PC-9 (cell line): ENCODE measurements at regions not wholly inside any gene's neighbourhood (a gene's known extent, or its start where the extent isn't known, plus 50 kb on each side); places are given as distances from the start of the nearest gene placed in this dataset.

Experiments
- CTCF ChIP-seq: fragments of 200-600 bp; sonication (generic); conservative IDR thresholded peaks from 2 replicates; pipeline ENCODE4 v1.6.1; 2017; ENCODE audit warnings: mixed run types, antibody characterized with exemption, mild to moderate bottlenecking, moderate library complexity
- EZH2 ChIP-seq: fragments of 200-600 bp; sonication (generic); IDR thresholded peaks from 2 replicates; pipeline ENCODE4 v1.8.0; 2017; ENCODE audit warnings: antibody characterized with exemption, low read depth

GRCh38 chr4:182133033-182133432 lies 110.2 kb upstream of the TENM3 start:
- no peak for TF ChIP-seq CTCF
- TF ChIP-seq EZH2: no peak
